ENCODE measurements at regions not wholly inside any gene's neighbourhood (a gene's known extent, or its start where the extent isn't known, plus 50 kb on each side); places are given as distances from the start of the nearest gene placed in this dataset.
"Not testable (repeated sequence)": the region's sequence is repeated elsewhere in the genome, so short reads cannot be mapped to it uniquely, and the experiment has no call there.

DNA sequence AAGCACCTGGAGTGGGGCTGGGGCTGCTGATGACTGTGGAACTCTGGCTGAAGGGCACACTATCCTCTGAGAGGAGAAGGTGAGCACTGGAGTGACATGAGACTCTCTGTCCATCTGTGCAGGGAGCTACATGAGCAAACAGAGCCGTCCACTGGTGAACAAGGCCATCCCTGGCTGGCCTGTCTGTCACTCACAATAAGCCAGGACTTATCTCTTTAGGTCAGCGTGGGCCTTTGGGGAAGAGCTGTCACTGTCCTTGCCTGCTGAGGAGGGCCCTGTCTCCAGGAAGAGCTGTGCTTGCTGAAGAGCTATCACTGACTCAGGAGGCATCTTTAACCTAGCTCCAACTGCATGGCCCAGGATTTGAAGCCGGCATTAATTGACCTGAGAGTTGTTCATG is 82.1 kb downstream of the FOXD2 start:
- in situ Hi-C loops (cut with HindIII; ENCODE audit: low pct_unique_long_range_greater_than_20kb, low sequenced_read_pairs): no loop called here

DNA sequence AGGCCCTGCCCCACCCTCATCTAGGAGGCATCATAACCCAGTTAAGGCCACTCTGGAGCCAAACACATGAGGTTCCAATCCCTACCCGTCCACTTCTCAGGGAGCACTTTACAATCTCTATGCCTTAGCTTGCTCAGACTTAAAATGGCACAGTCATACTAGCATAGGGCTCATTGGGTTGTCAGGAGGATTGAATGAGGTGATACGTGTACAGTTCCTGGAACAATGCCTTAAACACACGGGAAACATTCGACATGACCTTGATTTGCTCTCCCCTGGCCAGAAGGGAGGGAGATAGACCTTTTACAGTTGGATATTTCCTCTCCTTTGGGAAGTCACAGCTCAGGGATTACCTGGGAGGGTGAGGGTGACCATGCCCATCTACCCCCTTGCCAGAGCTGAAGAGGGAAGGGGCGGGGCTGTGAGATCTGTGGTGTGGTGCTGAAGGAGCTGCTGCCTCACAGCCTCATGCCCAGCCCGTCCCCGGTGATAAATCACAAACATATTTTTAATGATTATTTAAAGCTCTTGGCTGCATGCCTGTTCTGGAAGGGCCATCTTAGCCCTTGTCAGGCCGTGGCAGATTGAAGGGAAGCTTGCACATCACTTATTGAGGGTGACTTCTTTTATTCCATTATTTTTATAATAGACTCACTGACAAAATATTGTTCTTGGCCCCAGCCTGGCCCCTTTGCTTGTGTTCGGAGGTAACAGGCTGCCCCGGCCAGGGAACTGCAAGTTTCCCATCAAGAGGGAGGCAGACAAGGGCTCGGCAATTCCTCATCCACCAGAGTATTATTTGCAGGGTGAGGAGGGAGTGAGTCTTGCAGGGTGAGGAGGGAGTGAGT is 83.4 kb downstream of the FOXD2 start:
- in situ Hi-C loops (cut with HindIII; ENCODE audit: low pct_unique_long_range_greater_than_20kb, low sequenced_read_pairs): no loop called here
- peak; percentile 75 for DNase-seq (ENCODE audit: low read depth)

More for the DNA sequence above, 82.1 kb downstream of the FOXD2 start:
- no peak for DNase-seq (ENCODE audit: low read depth)

DNA sequence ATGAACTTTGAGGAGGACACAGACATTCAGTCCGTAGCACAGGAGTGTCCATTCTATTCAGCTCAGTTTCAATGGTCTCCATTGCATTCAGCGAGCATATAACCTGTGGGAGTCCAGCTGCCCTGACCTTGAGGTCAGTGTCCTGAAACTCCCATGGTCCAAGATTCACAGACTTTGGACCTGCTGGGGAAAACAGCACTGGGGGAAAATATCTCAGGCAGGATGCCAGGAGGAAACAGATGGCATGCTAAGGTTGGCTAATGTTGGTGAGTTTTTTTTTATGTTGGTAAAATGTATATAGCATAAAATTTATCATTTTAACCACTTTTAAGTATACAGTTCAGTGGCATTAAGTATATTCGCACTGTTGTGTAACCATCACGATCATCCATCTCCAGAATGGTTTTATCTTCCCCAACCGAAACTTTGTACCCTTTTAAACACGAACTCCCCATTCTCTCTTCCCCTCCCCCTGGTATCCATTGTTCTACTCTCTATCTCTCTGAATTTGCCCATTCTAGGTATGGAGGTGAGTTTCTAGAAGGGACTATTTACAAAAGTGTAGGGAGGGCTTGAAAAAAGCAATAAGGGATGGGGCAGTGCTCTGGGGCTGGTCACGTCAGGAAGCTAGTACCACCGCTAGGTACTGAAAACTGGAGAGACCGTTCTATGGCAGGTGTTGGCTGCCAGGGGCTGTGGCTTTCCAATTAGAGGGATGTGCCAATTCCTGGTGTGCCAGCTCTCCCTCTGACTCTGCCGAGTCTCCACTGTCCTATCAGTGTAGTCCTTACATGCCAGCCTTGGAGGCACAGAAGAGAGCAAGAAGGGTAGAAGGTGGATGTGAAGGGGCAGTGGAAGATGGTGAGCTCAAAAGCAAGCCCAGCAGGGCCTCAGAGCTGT is 85.3 kb downstream of the FOXD2 start:
- in situ Hi-C loops (cut with HindIII; ENCODE audit: low pct_unique_long_range_greater_than_20kb, low sequenced_read_pairs): no loop called here
- DNase-seq (ENCODE audit: low read depth): no peak

DNA sequence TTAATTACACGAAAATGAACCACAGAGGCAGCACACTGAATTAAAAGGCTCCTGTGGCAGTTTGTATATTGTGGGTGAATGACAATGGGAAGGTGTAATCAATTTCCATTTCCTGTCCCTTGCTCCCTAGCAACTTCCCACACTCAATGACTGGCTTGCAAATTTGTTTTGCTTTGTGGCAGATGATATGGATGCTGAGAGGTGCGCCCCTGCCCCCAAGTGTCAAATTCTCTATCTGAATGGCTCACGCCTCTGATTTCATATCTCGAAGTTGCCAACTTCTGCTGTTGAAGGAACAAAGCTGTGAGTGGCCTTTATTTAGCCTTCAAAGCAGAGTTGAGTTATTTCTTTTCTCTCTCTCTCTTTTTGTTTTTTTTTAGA is 86.0 kb downstream of the FOXD2 start:
- in situ Hi-C loops (cut with HindIII; ENCODE audit: low pct_unique_long_range_greater_than_20kb, low sequenced_read_pairs): no loop called here
- DNase-seq (ENCODE audit: low read depth): no peak

- in situ Hi-C loops (cut with HindIII; ENCODE audit: low pct_unique_long_range_greater_than_20kb, low sequenced_read_pairs): no loop called here
- no peak for DNase-seq (ENCODE audit: low read depth)
Observed at GRCh38 chr1:47524272-47524671, 86.4 kb downstream of the FOXD2 start.

- DNase-seq (ENCODE audit: low read depth): no peak
- in situ Hi-C loops (cut with HindIII; ENCODE audit: low pct_unique_long_range_greater_than_20kb, low sequenced_read_pairs): no loop called here
Observed at GRCh38 chr1:47527653-47528272, 89.9 kb downstream of the FOXD2 start.

- DNase-seq (ENCODE audit: low read depth): no peak
- in situ Hi-C loops (cut with HindIII; ENCODE audit: low pct_unique_long_range_greater_than_20kb, low sequenced_read_pairs): no loop called here
Observed at GRCh38 chr1:47529520-47530098, 91.8 kb downstream of the FOXD2 start.

DNA sequence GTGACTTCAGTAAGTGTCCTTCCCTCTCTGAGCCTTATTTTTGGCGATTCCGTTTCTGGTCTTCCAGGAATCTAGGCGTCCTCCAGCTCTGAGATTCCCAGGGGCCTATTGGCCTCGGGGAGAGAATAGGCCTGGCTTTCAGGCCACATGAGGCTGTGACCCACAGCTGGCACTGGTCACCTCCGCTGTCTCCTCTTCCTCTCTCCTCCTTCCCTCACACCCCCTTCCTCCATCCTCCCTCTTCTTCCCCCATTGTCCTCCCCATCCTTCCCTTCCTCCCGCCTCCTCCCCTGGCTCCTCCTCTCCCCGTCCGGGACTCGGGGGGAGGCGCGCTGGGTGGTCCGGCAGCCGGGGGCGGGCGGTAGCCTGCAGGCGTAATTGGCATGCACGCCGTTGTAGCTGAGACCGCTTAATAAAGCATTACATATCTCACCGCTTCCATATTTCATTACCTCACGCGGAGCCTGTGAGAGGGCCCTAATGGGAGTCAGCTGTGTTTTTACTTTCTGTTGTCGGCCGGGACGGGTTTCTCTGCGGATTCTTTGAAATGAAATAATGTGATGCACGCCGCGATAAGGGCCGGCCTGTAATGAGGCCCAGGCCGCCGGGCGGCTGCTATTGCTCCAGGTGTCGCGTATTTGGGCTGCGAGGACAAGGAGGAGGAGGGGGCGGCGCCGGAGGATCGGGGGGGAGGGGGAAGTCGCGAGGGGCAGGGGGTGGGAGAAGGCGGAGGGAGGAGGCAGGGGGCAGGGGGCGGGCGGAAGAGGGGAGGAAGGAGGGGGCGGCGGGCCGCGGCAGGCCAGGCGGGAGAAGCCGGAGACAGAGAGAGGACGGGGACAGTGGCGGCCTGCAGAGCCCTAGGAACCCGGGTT is 95.3 kb downstream of the FOXD2 start:
- no peak for DNase-seq (ENCODE audit: low read depth)
- in situ Hi-C loops (cut with HindIII; ENCODE audit: low pct_unique_long_range_greater_than_20kb, low sequenced_read_pairs): no loop called here

DNA sequence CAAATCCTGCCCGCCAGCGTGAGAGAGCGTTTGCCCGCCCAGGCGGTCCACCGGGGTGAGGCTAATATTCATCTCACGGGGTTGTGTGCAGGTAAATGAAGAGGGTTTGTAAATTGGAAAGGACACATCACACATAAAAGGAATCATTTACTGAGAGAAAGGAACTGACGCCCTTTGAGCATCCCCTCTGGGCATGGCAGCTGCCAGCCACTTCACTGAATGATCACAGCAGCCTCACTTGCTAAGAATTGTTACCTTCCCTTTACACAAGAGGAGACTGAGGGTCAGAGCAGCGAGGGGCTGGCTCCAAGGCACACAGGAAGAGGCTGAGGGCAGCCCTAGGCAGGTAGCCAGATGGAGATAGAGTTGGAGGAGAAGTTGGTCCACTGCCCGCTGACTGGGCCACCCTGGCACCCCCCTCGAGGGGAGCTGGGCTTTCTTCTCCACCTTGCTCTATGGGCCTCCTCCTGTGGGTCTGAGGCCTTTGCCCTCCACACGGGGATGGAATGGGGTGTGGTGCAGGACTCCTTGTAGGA is 96.0 kb downstream of the FOXD2 start:
- DNase-seq (ENCODE audit: low read depth): no peak
- in situ Hi-C loops (cut with HindIII; ENCODE audit: low pct_unique_long_range_greater_than_20kb, low sequenced_read_pairs): no loop called here

DNA sequence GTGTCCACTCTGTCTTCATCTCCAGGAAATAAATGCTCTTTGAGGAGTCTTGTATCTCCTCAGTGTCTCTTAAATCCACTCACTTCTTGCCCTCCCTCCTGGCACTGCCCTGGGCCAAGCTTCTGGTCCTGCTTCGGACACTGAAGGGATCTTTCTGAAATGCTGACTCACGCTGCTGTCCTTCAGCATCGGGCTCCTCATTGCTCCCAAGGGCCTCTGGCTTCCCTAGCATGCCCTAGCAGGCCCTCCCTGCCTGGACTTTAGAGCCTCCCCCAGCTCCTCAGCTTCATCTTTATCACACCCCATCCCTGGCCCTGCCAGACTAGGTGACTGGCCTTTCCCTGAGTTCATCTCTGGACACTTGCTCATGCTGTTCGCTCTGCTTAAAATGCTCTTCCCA is 96.6 kb downstream of the FOXD2 start:
- no peak for DNase-seq (ENCODE audit: low read depth)
- in situ Hi-C loops (cut with HindIII; ENCODE audit: low pct_unique_long_range_greater_than_20kb, low sequenced_read_pairs): no loop called here

- no peak for DNase-seq (ENCODE audit: low read depth)
- in situ Hi-C loops (cut with HindIII; ENCODE audit: low pct_unique_long_range_greater_than_20kb, low sequenced_read_pairs): no loop called here
Observed at GRCh38 chr1:47536646-47537118, 98.8 kb downstream of the FOXD2 start.

DNA sequence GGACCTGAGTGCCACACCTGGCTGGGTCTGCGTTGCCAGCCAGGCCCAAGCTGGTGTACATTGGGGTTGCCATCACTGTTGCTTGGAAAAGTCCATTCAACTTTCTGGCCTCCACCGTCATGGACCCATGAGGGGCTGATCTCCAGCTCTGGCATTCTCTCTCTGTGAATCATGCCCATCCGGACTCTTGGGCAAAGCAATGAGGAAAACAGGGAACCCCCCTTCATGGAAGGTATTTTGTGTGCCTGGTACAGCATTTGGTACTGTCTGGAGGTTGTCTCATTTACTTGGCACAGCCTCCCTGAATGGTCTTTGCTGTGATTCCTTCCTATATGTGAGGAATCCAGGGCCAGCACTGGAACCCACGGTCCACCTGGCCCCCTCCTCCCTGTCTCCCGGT is 99.4 kb downstream of the FOXD2 start:
- no peak for DNase-seq (ENCODE audit: low read depth)
- in situ Hi-C loops (cut with HindIII; ENCODE audit: low pct_unique_long_range_greater_than_20kb, low sequenced_read_pairs): no loop called here

- DNase-seq (ENCODE audit: low read depth): no peak
- in situ Hi-C loops (cut with HindIII; ENCODE audit: low pct_unique_long_range_greater_than_20kb, low sequenced_read_pairs): no loop called here
Observed at GRCh38 chr1:47537966-47538365, 100.1 kb downstream of the FOXD2 start.

GRCh38 chr1:47538530-47538929 is 100.7 kb downstream of the FOXD2 start:
- in situ Hi-C loops (cut with HindIII; ENCODE audit: low pct_unique_long_range_greater_than_20kb, low sequenced_read_pairs); DNase-seq (ENCODE audit: low read depth): not testable (repeated sequence)

DNA sequence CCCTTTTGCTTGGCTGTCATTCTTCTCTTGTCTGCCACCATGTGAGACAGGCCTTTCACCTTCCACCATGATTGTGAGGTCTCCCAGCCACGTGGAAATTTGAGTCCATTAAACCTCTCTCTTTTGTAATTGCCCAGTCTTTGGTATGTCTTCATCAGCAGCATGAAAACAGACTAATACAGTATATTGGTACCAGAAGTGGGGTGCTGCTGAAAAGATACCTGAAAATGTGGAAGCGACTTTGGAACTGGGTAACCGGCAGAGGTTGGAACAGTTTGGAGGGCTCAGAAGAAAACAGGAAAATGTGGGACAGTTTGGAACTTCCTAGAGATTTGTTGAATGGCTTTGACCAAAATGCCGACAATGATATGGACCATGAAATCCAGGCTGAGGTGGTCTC is 103.9 kb downstream of the FOXD2 start:
- in situ Hi-C loops (cut with HindIII; ENCODE audit: low pct_unique_long_range_greater_than_20kb, low sequenced_read_pairs); DNase-seq (ENCODE audit: low read depth): not testable (repeated sequence)

DNA sequence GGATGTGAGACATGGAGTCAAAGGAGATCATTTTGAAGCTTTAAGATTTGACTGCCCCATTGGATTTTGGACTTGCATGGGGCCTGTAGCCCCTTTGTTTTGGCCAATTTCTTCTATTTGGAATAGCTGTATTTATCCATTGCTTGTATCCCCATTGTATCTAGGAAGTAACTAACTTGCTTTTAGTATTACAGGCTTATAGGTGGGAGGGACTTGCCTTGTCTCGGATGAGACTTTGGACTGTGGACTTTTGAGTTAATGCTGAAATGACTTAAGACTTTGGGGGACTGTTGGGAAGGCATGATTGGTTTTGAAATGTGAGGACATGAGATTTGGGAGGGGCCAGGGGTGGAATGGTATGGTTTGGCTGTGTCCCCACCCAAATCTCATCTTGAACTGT is 105.2 kb downstream of the FOXD2 start:
- DNase-seq (ENCODE audit: low read depth); in situ Hi-C loops (cut with HindIII; ENCODE audit: low pct_unique_long_range_greater_than_20kb, low sequenced_read_pairs): not testable (repeated sequence)

DNA sequence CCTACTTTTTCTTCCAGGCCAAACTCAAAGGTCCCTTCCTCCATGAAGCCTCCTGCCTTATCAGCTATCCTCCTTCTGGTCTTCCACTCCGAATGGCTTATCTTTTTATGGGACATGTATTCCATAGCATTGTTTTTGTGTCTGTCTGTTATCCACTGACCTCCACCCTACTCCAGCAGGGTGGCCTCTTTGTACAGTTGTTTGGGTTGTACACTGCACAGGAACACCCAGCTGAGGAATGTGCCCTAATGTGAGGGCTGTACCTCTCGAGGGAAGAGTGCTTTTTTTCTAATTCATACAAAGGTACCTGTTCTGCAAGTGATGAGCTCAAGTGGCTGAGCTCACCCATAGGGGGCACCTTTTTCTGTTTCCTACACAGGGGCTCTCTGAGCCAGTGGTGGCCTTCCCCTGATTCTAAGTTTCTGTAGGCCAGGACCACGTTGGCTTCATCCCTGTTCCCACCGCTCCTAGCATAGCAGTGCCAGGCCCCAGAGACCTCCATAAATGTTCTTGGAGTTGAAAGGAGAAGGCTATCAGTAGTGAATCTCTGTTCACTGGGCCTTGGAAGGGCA is 108.2 kb downstream of the FOXD2 start:
- in situ Hi-C loops (cut with HindIII; ENCODE audit: low pct_unique_long_range_greater_than_20kb, low sequenced_read_pairs): no loop called here
- DNase-seq (ENCODE audit: low read depth): no peak
